ENCODE measurements at regions not wholly inside any gene's neighbourhood (a gene's known extent, or its start where the extent isn't known, plus 50 kb on each side); places are given as distances from the start of the nearest gene placed in this dataset.
"Not testable (repeated sequence)": the region's sequence is repeated elsewhere in the genome, so short reads cannot be mapped to it uniquely, and the experiment has no call there.

DNA sequence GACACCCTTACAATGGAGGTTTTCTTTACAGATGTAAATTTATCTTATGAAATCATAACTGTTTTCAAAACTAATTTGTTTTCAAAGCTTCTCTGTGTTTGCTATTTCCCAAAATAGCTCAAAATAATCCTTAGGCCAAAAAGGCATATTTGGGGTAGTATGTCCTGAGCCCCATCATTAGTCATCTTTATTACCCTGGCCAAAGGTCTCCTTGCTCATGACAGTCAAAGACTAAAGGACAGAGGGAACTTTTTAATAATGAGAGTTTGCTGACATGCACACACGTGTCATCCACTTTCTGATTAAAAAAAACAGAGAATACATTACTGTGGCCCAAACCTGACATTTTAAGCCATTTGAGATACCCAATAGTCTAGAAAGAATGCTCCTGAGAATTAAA is 221.9 kb upstream of the DUSP10 start:
- peaks cover 24% of the 10 kb centered on the region for H3K4me1 Mint-ChIP-seq
- no peak for DNase-seq
- no peaks in the 10 kb centered on the region for H3K9me3 Mint-ChIP-seq
- H3K27ac Mint-ChIP-seq = no peak overlapping the region
- no peak overlapping the region for H3K4me3 Mint-ChIP-seq
- H3K36me3 Mint-ChIP-seq (ENCODE audit: low read depth) = no peaks in the 10 kb centered on the region
- H3K27me3 Mint-ChIP-seq = no peaks in the 10 kb centered on the region
- ATAC-seq = no peak

DNA sequence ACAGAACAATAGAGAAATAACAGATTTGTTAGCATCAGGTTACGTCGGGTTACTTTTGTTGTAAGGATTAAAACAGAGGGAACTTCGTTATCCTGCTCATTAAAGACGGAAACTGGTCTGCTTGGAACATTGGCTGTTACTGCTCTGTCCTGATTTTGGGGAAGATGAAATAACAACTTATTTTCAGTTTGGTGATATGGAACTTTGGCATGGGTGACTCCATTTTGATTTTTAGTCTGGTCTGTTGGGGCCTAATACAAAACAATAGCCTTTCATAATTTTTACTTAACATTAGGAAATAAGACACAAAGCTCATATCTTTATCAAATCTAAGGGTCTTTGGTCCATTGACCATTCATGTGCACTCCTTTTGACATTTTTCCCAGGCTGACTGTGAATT is 220.5 kb upstream of the DUSP10 start:
- H3K9me3 Mint-ChIP-seq = no peaks in the 10 kb centered on the region
- H3K27ac Mint-ChIP-seq = no peak overlapping the region
- no peaks in the 10 kb centered on the region for H3K36me3 Mint-ChIP-seq (ENCODE audit: low read depth)
- H3K4me3 Mint-ChIP-seq = no peak overlapping the region
- DNase-seq (no peak), ATAC-seq (no peak)
- H3K27me3 Mint-ChIP-seq = no peaks in the 10 kb centered on the region
- H3K4me1 Mint-ChIP-seq = peaks cover 24% of the 10 kb centered on the region

DNA sequence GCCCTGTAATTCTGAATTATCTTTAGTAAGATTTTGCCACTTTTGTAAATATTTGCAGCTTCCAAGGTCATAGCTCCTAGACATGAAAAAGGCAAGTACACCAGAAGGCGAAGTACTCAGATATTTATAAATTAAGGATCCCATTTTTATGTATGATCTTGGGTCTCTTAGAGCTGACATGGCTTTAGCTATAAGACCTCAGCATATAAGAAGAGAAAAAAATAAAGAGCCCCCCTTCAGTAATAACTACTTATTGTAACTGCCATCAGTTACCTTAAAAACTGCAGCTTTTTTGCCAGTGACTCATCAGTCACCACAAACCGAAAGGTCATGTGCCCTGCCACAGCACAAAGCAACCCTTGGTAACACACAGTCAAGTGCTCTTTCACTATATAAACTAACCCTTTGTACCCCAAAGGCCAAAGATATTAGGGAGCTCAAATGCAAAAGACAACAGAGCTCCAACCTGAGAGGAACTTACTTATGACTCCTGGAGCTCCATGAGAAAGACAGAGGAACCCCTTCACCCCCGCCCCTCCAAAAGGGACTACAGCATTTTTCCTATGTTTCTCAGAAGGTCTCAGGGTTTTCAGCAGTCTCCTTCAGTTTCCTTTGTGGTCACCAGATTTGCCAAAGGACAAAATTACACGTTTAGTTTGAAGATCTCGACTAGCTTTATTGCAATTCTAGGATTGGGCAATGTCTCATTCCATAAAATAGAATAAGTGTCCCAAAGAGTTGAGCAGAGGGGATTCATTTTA is 219.8 kb upstream of the DUSP10 start:
- peak overlapping the region; percentile 39 for H3K27ac Mint-ChIP-seq
- peak; percentile 98 for ATAC-seq

DNA sequence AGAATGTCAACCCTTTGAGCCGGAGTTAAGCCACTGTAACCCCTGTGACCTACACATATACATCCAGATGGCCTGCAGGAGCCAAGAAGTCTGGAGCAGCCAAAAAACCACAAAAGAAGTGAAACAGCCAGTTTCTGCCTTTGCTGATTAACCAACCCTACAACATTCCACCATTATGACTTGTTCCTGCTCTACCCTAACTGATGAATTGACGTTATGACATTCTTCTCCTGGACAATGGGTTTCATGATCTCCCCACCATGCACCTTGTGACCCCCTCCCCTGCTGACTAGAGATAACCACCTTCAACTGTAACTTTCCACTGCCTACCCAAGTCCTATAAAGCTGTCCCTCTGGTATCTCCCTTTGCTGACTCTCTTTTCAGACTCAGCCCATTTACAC is 216.3 kb upstream of the DUSP10 start:
- not testable (repeated sequence) for H3K27me3 Mint-ChIP-seq; H3K9me3 Mint-ChIP-seq; DNase-seq; ATAC-seq; H3K4me3 Mint-ChIP-seq; H3K27ac Mint-ChIP-seq; H3K36me3 Mint-ChIP-seq (ENCODE audit: low read depth)
- peaks cover 24% of the 10 kb centered on the region for H3K4me1 Mint-ChIP-seq

More for the DNA sequence above, 219.8 kb upstream of the DUSP10 start:
- H3K36me3 Mint-ChIP-seq (ENCODE audit: low read depth) = no peaks in the 10 kb centered on the region
- peaks cover 24% of the 10 kb centered on the region for H3K4me1 Mint-ChIP-seq
- H3K9me3 Mint-ChIP-seq = peaks cover 5% of the 10 kb centered on the region
- H3K27me3 Mint-ChIP-seq = no peaks in the 10 kb centered on the region
- H3K4me3 Mint-ChIP-seq = peak overlapping the region; percentile 18
- peak; percentile 53 for DNase-seq

DNA sequence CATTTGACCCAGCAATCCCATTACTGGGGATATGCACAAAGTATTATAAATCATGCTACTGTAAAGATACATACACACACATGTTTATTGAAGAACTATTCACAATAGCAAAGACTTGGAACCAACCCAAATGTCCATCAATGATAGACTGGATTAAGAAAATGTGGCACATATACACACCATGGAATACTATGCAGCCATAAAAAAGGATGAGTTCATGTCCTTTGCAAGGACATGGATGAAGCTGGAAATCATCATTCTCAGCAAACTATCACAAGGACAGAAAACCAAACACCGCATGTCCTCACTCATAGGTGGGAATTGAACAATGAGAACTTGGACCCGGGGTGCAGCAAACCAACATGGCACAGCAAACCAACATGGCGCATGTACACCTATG is 215.5 kb upstream of the DUSP10 start:
- not testable (repeated sequence) for DNase-seq; H3K36me3 Mint-ChIP-seq (ENCODE audit: low read depth); H3K4me3 Mint-ChIP-seq; H3K9me3 Mint-ChIP-seq; ATAC-seq; H3K27me3 Mint-ChIP-seq; H3K27ac Mint-ChIP-seq
- H3K4me1 Mint-ChIP-seq = peaks cover 19% of the 10 kb centered on the region

DNA sequence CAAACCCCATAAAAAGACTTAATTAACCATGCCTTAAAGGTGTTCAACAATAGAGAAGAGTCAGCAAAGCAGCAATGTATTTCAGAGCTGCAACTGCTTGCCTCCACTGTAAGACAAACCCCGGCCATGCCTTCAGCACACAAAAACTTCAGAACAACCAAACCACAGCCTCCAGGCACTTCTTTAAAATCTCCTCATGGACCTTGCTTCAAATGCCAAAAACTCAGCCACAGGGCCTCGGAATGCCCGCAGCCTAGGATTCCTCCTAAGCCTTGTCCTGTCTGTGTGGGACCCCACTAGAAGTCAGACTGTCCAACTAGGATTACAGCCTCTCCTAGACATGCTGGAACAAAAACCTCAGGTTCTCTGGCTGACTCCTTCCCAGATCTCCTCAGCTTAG is 208.1 kb upstream of the DUSP10 start:
- H3K27me3 Mint-ChIP-seq = no peaks in the 10 kb centered on the region
- peaks cover 4% of the 10 kb centered on the region for H3K9me3 Mint-ChIP-seq
- no peak overlapping the region for H3K27ac Mint-ChIP-seq
- no peak overlapping the region for H3K4me3 Mint-ChIP-seq
- ATAC-seq (no peak), DNase-seq (no peak)
- H3K4me1 Mint-ChIP-seq = no peaks in the 10 kb centered on the region
- no peaks in the 10 kb centered on the region for H3K36me3 Mint-ChIP-seq (ENCODE audit: low read depth)

DNA sequence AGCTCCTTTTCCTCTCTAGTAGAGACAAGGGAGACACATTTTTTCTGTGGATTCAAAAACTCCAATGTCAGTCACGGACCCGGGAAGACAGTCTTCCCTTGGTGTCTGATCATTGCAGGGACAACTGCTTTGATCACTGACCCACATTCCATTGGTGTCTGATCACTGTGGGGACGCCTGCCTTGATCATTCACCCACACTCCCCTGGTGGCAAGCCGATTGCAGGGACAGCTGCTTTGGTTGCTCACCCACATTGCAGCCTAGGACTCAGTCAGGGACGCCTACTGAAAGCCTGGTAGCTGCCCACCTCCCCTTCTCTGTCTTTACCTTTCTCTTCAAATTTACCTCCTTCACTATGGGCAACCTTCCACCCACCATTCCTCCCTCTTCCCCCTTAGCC is 206.6 kb upstream of the DUSP10 start:
- H3K36me3 Mint-ChIP-seq (ENCODE audit: low read depth) = no peaks in the 10 kb centered on the region
- no peak overlapping the region for H3K4me3 Mint-ChIP-seq
- no peaks in the 10 kb centered on the region for H3K4me1 Mint-ChIP-seq
- H3K27me3 Mint-ChIP-seq = no peaks in the 10 kb centered on the region
- no peak for DNase-seq
- H3K9me3 Mint-ChIP-seq = peaks cover 10% of the 10 kb centered on the region
- ATAC-seq = no peak
- no peak overlapping the region for H3K27ac Mint-ChIP-seq

DNA sequence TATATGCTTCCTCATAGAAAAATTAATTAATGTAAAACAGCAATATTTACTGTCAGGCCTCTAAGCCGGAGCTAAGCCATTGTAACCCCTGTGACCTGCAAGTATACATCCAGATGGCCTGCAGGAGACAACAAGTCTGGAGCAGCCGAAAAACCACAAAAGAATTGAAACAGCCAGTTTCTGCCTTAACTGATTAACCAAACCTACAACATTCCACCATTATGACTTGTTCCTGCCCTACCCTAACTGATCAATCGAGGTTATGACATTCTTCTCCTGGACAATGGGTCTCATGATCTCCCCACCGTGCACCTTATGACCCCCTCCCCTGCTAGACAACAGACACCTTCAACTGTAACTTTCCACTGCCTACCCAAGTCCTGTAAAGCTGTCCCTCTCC is 205.8 kb upstream of the DUSP10 start:
- peaks cover 10% of the 10 kb centered on the region for H3K9me3 Mint-ChIP-seq
- DNase-seq = no peak
- no peaks in the 10 kb centered on the region for H3K4me1 Mint-ChIP-seq
- H3K4me3 Mint-ChIP-seq = no peak overlapping the region
- H3K27me3 Mint-ChIP-seq = no peaks in the 10 kb centered on the region
- no peak for ATAC-seq
- H3K36me3 Mint-ChIP-seq (ENCODE audit: low read depth) = no peaks in the 10 kb centered on the region
- no peak overlapping the region for H3K27ac Mint-ChIP-seq

DNA sequence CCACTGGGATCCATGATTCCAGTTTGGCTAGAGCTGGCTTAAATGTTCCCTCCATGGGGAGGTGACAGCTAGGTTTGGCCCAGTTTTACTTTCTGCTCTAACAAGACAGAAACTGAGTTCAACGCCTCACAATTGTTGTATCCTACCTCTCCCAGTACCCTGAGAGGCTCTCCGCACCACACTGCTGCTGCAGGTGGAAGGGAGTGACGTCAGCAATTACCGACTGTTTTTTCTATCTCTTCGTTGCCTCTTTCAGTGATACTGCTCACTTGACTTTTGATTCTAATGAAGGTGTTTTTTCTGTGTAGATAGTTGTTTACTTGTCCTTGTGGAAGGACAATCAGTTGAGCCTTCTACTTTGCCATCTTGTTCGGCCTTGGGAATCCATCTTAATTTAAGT is 204.9 kb upstream of the DUSP10 start:
- DNase-seq (no peak), ATAC-seq (no peak)
- Mint-ChIP-seq H3K9me3 (peaks cover 10% of the 10 kb centered on the region), H3K27me3 (no peaks in the 10 kb centered on the region), H3K36me3 (ENCODE audit: low read depth) (no peaks in the 10 kb centered on the region), H3K4me1 (no peaks in the 10 kb centered on the region), H3K4me3 (no peak overlapping the region), H3K27ac (no peak overlapping the region)

DNA sequence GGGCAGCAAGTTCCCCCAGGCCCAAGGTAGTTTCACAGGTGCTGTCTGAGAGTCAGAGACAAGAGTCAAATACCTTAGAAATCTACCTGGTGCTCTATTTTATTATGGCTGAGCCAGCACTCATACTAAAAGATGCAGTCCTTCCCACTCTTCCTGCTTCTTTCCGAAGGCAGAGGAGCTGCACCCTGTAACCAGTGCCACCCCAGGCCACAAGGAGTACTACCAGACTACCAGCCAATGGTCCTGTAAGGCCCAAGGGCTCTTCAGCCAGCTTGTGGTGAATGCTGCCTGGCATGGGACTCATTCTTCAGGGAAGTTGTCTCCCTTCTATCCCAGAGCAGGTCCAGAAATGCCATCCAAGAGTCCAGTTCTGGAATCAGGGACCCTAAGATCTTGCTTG is 203.8 kb upstream of the DUSP10 start:
- DNase-seq (no peak), ATAC-seq (no peak)
- Mint-ChIP-seq H3K27ac (no peak overlapping the region), H3K27me3 (no peaks in the 10 kb centered on the region), H3K36me3 (ENCODE audit: low read depth) (no peaks in the 10 kb centered on the region), H3K4me3 (no peak overlapping the region), H3K4me1 (no peaks in the 10 kb centered on the region), H3K9me3 (peaks cover 10% of the 10 kb centered on the region)

DNA sequence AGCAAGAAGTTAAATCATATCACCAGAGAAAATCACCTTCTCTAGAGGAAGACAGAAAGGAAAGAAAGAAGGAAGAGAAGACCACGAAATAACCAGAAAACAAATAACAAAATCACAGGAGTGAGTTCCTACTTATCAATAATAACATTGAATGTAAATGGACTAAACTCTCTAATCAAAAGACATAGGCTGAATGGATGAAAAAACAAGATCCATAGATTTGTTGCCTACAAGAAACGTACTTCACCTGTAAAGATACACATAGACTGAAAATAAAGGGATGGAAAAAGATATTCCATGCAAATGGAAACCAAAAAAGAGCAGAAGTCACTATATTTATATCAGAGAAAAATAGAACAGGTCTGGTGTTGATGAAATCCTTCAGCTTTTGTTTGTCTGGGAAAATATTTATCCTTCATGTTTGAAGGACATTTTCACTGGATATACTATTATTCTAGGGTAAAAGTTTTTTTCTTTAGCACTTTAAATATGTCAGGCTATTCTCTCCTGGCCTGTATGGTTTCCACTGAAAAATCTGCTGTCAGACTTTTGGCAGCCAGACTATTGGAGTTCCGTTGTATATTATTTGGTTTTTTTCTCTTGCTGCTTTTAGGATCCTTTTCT is 202.5 kb upstream of the DUSP10 start:
- DNase-seq (no peak), ATAC-seq (no peak)
- no peaks in the 10 kb centered on the region for H3K36me3 Mint-ChIP-seq (ENCODE audit: low read depth)
- H3K4me3 Mint-ChIP-seq = no peak overlapping the region
- peaks cover 10% of the 10 kb centered on the region for H3K9me3 Mint-ChIP-seq
- no peaks in the 10 kb centered on the region for H3K4me1 Mint-ChIP-seq
- H3K27ac Mint-ChIP-seq = no peak overlapping the region
- H3K27me3 Mint-ChIP-seq = no peaks in the 10 kb centered on the region

DNA sequence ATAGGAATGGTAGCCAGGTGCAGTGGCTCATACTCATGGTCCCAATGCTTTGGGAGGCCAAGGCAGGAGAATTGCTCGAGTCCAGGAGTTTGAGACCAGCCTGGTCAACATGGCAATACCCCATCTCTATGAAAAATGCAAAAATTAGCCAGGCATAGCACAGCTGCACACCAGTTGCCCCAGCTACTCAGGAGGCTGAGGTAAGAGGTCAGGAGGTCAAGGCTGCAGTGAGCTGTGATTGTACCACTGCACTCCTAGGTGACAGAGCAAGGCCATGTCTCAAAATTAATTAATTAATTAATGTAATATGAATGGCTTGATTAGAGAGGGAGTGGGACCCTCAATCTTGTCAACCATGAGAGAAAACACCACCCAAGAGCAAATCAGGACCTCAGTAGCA is 198.7 kb upstream of the DUSP10 start:
- Mint-ChIP-seq H3K4me3 (no peak overlapping the region), H3K27me3 (no peaks in the 10 kb centered on the region), H3K4me1 (no peaks in the 10 kb centered on the region), H3K27ac (no peak overlapping the region), H3K9me3 (peaks cover 10% of the 10 kb centered on the region), H3K36me3 (ENCODE audit: low read depth) (no peaks in the 10 kb centered on the region)
- no peak for ATAC-seq
- DNase-seq = no peak

DNA sequence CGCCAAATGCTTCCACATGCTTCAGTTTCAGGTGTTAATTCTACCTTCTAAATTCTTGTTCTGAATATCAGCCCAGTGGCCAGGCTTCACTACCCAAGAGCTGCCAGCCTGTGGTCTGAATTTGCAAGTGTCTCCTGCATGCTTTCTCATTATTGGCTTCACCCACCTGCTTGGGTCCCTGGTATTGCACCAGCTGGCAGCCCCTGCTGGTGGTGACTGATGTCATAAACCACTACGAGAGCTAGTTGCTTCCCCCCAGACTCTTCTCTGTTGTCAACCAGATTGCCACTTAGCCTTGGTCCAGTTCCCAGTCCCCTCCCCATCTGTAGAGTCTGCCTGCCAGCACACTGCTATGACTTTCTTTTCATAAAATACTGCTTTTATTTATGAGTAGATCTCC is 197.7 kb upstream of the DUSP10 start:
- no peak for ATAC-seq
- Mint-ChIP-seq H3K4me3 (no peak overlapping the region), H3K27ac (no peak overlapping the region), H3K9me3 (peaks cover 10% of the 10 kb centered on the region), H3K27me3 (no peaks in the 10 kb centered on the region), H3K36me3 (ENCODE audit: low read depth) (no peaks in the 10 kb centered on the region), H3K4me1 (no peaks in the 10 kb centered on the region)
- no peak for DNase-seq

DNA sequence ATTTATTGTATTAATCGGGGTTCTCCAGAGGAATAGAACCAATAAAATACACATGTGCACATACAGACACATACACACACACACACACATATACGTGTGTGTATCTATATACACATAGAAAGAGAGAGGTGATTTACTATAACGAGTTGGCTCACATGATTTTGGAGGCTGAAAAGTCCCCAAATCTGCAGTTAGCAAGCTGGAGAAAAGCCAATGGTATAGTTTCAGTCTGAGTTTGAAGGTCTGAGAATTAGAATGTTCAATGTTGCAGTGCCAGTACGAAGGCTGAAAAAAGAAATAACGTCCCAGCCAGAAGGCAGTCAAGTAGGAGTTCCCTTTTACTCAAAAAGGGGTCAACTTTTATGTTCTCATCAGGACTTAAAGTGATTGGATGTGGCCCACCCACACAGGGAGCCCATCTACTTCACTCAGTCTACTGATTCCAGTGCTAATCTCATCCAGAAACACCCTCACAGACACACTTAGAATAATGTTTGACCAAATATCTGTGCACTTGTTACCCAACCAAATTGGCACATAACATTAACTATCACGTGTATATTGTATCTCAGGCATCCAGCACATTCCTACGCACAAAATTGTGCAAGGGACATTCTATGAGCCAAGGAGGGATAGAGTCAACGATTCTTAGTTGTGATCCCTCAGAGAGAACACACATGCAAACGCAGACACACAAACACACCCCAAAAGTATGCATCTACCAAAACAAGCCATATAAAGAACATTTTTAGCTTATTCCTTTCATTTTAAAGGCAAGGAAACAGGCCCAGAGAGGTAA is 195.5 kb upstream of the DUSP10 start:
- H3K4me1 Mint-ChIP-seq = no peaks in the 10 kb centered on the region
- ATAC-seq (no peak), DNase-seq (no peak)
- no peaks in the 10 kb centered on the region for H3K36me3 Mint-ChIP-seq (ENCODE audit: low read depth)
- peaks cover 4% of the 10 kb centered on the region for H3K9me3 Mint-ChIP-seq
- H3K27ac Mint-ChIP-seq = no peak overlapping the region
- H3K4me3 Mint-ChIP-seq = no peak overlapping the region
- H3K27me3 Mint-ChIP-seq = no peaks in the 10 kb centered on the region

DNA sequence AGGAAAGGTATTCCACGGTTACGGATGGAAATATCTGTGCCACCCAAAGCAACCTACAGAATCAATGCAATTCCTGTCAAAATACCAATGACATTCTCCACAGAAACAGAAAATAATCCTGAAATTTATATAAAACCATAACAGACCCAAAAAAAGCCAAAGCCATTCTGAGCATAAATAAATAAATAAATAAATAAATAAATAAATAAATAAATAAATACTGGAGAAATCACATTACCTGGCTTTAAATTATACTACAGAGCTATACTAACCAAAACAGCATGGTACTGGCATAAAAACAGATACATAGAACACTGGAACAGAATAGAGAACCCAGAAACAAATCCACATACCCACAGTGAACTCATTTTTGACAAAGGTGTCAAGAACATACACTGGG is 191.9 kb upstream of the DUSP10 start:
- DNase-seq (no peak), ATAC-seq (no peak)

More for the DNA sequence above, 191.9 kb upstream of the DUSP10 start:
- peaks cover 4% of the 10 kb centered on the region for H3K9me3 Mint-ChIP-seq
- H3K27ac Mint-ChIP-seq = no peak overlapping the region
- H3K36me3 Mint-ChIP-seq (ENCODE audit: low read depth) = no peaks in the 10 kb centered on the region
- H3K4me3 Mint-ChIP-seq = no peak overlapping the region
- no peaks in the 10 kb centered on the region for H3K4me1 Mint-ChIP-seq
- H3K27me3 Mint-ChIP-seq = no peaks in the 10 kb centered on the region
